Mucosa of descending colon (tissue), 3 donors: ENCODE measurements at regions not wholly inside any gene's neighbourhood (a gene's known extent, or its start where the extent isn't known, plus 50 kb on each side); places are given as distances from the start of the nearest gene placed in this dataset.

ENCODE experiments used
- ATAC-seq: fragments of 200-7000 bp; cut with Tn5 transposase; one replicate; pipeline ENCODE4 v1.9.1; 2020; ENCODE audit warnings: mild to moderate bottlenecking, moderate library complexity
- DNase-seq, 3 donors: peaks; one replicate each; pipeline ENCODE4 v3.0.0-alpha.2; 2020
- H3K36me3 ChIP-seq: fragments of 200-600 bp; one replicate; pipeline ENCODE4 v1.8.0; 2021; ENCODE audit warnings: low read depth, mild to moderate bottlenecking
- H3K4me1 ChIP-seq: fragments of 200-600 bp; one replicate; pipeline ENCODE4 v1.8.0; 2021; ENCODE audit warnings: low read depth, mild to moderate bottlenecking
- H3K4me3 ChIP-seq: fragments of 200-600 bp; one replicate; pipeline ENCODE4 v1.8.0; 2021; ENCODE audit warnings: mild to moderate bottlenecking
- H3K9me3 ChIP-seq: fragments of 200-600 bp; one replicate; pipeline ENCODE4 v1.8.0; 2021; ENCODE audit warnings: mild to moderate bottlenecking
- intact Hi-C, 2 donors: fragments of 100-400 bp; cut with DNase I in 1 of 2; cut with micrococcal nuclease in 1 of 2; formaldehyde crosslinking; loops; one replicate each; pipeline versions ENCODE4 v1.11.0 to v1.11.1; 2022; cut with DNase I, micrococcal nuclease
- TF ChIP-seq, protein P1 (sequence below): fragments of 200-600 bp; IDR thresholded peaks from one replicate; pipeline ENCODE4 v1.8.0; 2022; ENCODE audit warnings: antibody characterized with exemption, mild to moderate bottlenecking
- donor health status: DM: no; HTN: no; CAD: no; lungs with moderate emphysema.
- donor health status: DM: no; HTN: no; CAD: no.
- donor health status: DM: no; HTN: yes; CAD: no.

DNA sequence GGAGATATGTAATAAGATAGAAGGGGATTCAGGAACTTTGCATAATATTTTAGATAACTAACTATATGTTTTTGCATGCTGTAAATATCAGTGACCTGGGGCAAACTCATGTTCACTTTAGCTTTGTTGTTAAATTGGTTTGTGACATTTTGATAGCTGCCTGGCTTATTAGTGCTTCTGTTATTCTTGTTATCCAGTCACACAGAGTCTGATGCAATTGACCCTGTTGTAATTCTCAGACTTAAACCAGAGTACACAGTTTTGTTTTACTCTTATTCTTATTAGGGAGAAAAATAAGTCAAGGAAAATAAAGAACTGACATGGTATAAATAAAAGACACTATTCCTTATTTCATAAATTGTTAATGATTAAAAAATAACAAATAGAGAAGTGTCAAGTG, 516.7 kb upstream of the SLIT2 start:
- ATAC-seq, result no peak
- TF ChIP-seq, protein P1, sequence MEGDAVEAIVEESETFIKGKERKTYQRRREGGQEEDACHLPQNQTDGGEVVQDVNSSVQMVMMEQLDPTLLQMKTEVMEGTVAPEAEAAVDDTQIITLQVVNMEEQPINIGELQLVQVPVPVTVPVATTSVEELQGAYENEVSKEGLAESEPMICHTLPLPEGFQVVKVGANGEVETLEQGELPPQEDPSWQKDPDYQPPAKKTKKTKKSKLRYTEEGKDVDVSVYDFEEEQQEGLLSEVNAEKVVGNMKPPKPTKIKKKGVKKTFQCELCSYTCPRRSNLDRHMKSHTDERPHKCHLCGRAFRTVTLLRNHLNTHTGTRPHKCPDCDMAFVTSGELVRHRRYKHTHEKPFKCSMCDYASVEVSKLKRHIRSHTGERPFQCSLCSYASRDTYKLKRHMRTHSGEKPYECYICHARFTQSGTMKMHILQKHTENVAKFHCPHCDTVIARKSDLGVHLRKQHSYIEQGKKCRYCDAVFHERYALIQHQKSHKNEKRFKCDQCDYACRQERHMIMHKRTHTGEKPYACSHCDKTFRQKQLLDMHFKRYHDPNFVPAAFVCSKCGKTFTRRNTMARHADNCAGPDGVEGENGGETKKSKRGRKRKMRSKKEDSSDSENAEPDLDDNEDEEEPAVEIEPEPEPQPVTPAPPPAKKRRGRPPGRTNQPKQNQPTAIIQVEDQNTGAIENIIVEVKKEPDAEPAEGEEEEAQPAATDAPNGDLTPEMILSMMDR, result no peak
- no peaks in the 10 kb centered on the region for H3K4me1 ChIP-seq
- intact Hi-C loops, result no loop called here
- no peak overlapping the region for H3K4me3 ChIP-seq
- H3K36me3 ChIP-seq, result no peaks in the 10 kb centered on the region
- no peaks in the 10 kb centered on the region for H3K9me3 ChIP-seq
- no peak for DNase-seq

DNA sequence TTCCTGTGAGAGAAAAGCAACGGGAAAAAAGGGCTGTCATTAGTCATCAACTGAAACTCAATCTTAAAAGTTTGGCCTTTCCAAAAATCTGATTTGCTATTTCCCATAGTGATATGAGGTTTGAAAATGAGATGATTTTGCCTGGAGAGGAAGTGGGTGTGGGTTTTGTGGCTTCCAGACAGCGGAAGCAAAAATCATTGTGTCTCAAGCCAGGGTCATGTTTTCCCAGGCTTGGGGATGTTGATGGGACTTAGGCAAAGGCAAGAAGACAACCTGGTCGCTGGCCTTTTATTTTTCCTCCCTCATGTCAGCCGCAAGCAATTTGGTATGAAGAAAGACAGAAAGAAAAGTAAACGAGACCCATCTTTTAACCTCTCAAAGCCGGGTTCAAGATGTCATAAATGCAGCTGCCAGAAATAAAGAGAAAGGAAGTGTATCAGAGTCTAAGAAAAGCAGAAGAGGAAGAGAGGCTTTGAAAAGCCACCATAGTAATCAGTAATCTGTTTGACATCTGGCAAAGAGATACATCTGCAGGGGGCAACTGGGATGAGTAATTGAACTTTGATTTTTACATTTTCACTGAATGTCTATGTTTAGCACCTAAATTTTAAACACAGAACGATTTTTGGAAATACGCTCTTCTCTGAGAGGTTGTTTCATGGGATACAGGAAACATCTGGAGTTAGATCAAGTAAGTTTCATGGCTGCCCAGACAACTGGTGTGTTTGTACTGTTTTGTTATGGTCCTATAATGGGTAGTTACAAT, 521.6 kb upstream of the SLIT2 start:
- DNase-seq, result no peak
- TF ChIP-seq, protein P1, result no peak
- no peak for ATAC-seq

DNA sequence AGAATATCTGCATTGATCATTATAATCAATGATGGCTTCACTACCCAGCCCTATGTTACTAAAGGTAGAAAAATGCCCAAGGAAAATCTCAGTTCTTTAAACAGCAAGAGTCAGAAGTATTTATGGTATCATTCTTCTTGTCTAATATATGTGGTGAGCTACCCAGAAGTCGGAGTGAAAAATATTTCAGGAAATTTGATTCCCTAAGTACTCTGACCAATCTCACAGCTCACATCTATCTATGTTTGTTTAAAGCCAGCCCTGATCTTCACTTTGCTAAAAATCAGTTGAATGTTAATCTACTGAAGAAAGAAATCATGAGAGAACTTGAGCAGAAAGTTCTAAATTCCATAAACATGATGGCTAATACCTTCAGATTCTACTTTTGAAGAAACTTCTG, 522.9 kb upstream of the SLIT2 start:
- TF ChIP-seq, protein P1, result no peak
- DNase-seq, result no peak
- H3K36me3 ChIP-seq, result no peaks in the 10 kb centered on the region
- no peak overlapping the region for H3K4me3 ChIP-seq
- ATAC-seq, result no peak
- intact Hi-C loops, result no loop called here
- H3K4me1 ChIP-seq, result no peaks in the 10 kb centered on the region
- no peaks in the 10 kb centered on the region for H3K9me3 ChIP-seq

More for the DNA sequence above, 521.6 kb upstream of the SLIT2 start:
- H3K4me1 ChIP-seq, result no peaks in the 10 kb centered on the region
- H3K4me3 ChIP-seq, result no peak overlapping the region
- no peaks in the 10 kb centered on the region for H3K36me3 ChIP-seq
- intact Hi-C loops, result no loop called here
- no peaks in the 10 kb centered on the region for H3K9me3 ChIP-seq

DNA sequence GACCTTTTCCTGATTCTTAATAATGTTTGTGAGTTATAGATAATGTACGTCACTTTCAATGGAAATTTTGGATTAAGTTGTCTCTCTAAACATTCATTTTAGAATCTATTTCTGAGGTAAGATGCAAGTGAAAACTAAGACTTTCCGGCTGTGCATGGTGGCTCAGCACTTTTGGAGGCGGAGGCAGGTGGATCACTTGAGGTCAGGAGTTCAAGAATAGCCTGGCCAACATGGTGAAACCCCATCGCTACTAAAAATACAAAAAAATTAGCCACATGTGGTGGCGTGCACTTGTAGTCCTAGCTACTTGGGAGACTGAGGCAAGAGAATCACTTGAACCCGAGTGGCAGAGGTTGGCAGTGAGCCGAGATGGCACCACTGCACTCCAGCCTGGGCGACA, 524.6 kb upstream of the SLIT2 start:
- Histone ChIP-seq H3K4me3 (no peak overlapping the region), H3K36me3 (no peaks in the 10 kb centered on the region), H3K9me3 (no peaks in the 10 kb centered on the region), H3K4me1 (no peaks in the 10 kb centered on the region)
- intact Hi-C loops, result no loop called here
- ATAC-seq, result no peak
- DNase-seq, result no peak
- TF ChIP-seq, protein P1, result no peak

DNA sequence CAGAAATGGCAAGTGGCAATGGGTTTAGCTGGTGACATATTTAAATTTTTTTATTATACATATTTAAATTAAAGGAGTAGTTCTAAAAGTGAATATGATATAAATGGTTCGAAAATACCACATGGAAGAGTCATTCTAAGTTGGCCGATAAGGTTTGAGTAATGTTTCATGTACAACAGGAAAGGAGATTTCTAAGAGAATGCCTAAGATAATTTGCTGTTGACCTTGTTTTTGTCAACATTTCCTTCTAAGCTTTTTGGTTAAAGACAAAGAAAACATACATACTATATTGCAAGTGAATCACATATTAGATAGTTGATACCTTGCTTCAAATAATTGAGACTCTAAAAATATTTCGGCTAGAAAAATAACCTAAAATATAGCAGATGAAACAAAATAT, 526.6 kb upstream of the SLIT2 start:
- H3K36me3 ChIP-seq, result no peaks in the 10 kb centered on the region
- ATAC-seq, result no peak
- TF ChIP-seq, protein P1, result no peak
- no peak overlapping the region for H3K4me3 ChIP-seq
- intact Hi-C loops, result no loop called here
- H3K9me3 ChIP-seq, result no peaks in the 10 kb centered on the region
- H3K4me1 ChIP-seq, result no peaks in the 10 kb centered on the region
- no peak for DNase-seq
